ENCODE measurements at regions not wholly inside any gene's neighbourhood (a gene's known extent, or its start where the extent isn't known, plus 50 kb on each side); places are given as distances from the start of the nearest gene placed in this dataset.

GRCh38 chr11:112885744-112886433 lies 75.3 kb upstream of the NCAM1 start:
- ATAC-seq (replicated peaks) (no peak), DNase-seq (no peak)
- H3K4me1 Mint-ChIP-seq, result peaks cover 0 to 2% of the 10 kb centered on the region in 2 donors
- H3K36me3 Mint-ChIP-seq, result no peaks in the 10 kb centered on the region
- peaks cover 0 to 3% of the 10 kb centered on the region in 2 donors for H3K27me3 Mint-ChIP-seq
- no peak overlapping the region for H3K27ac Mint-ChIP-seq
- H3K4me3 Mint-ChIP-seq, result no peak overlapping the region
- H3K9me3 Mint-ChIP-seq, result peaks cover 0 to 4% of the 10 kb centered on the region in 2 donors

GRCh38 chr11:112886434-112887370 lies 74.5 kb upstream of the NCAM1 start:
- Mint-ChIP-seq H3K4me3 (no peak overlapping the region), H3K27me3 (peaks cover 0 to 3% of the 10 kb centered on the region in 2 donors), H3K4me1 (peaks cover 0 to 2% of the 10 kb centered on the region in 2 donors), H3K36me3 (no peaks in the 10 kb centered on the region), H3K27ac (no peak overlapping the region), H3K9me3 (peaks cover 0 to 4% of the 10 kb centered on the region in 2 donors)
- DNase-seq (no peak), ATAC-seq (replicated peaks) (no peak)

- Mint-ChIP-seq H3K4me1 (peaks cover 0 to 2% of the 10 kb centered on the region in 2 donors), H3K27me3 (peaks cover 9 to 13% of the 10 kb centered on the region in 2 donors), H3K4me3 (no peak overlapping the region), H3K9me3 (peaks cover 2 to 8% of the 10 kb centered on the region in 2 donors), H3K36me3 (no peaks in the 10 kb centered on the region), H3K27ac (no peak overlapping the region)
- ATAC-seq (replicated peaks) (no peak), DNase-seq (no peak)
These were observed 71.8 kb upstream of the NCAM1 start for GRCh38 chr11:112889446-112889845.

- H3K4me1 Mint-ChIP-seq, result no peaks in the 10 kb centered on the region
These were observed 61.8 kb upstream of the NCAM1 start for GRCh38 chr11:112899235-112900006.

GRCh38 chr11:112901924-112902323 lies 59.3 kb upstream of the NCAM1 start:
- no peak for DNase-seq
- peaks cover 0 to 2% of the 10 kb centered on the region in 2 donors for H3K36me3 Mint-ChIP-seq
- peaks cover 0 to 7% of the 10 kb centered on the region in 2 donors for H3K27me3 Mint-ChIP-seq
- ATAC-seq (replicated peaks), result no peak
- H3K9me3 Mint-ChIP-seq, result peaks cover 0 to 5% of the 10 kb centered on the region in 2 donors
- H3K27ac Mint-ChIP-seq, result no peak overlapping the region
- H3K4me1 Mint-ChIP-seq, result no peaks in the 10 kb centered on the region
- H3K4me3 Mint-ChIP-seq, result no peak overlapping the region

More at GRCh38 chr11:112899235-112900006, 61.8 kb upstream of the NCAM1 start:
- Mint-ChIP-seq H3K27ac (no peak overlapping the region), H3K9me3 (peaks cover 0 to 5% of the 10 kb centered on the region in 2 donors), H3K36me3 (peaks cover 0 to 2% of the 10 kb centered on the region in 2 donors), H3K27me3 (peaks cover 0 to 7% of the 10 kb centered on the region in 2 donors), H3K4me3 (no peak overlapping the region)
- ATAC-seq (replicated peaks) (no peak), DNase-seq (no peak)

- Mint-ChIP-seq H3K4me1 (no peaks in the 10 kb centered on the region), H3K4me3 (no peak overlapping the region), H3K27me3 (peaks cover 0 to 7% of the 10 kb centered on the region in 2 donors), H3K36me3 (peaks cover 0 to 2% of the 10 kb centered on the region in 2 donors), H3K9me3 (peaks cover 0 to 5% of the 10 kb centered on the region in 2 donors), H3K27ac (no peak overlapping the region)
- ATAC-seq (replicated peaks) (no peak), DNase-seq (no peak)
These were observed 58.7 kb upstream of the NCAM1 start for GRCh38 chr11:112902361-112903011.

- H3K27me3 Mint-ChIP-seq, result peaks cover 0 to 7% of the 10 kb centered on the region in 2 donors
- H3K9me3 Mint-ChIP-seq, result peaks cover 0 to 4% of the 10 kb centered on the region in 2 donors
- DNase-seq (no peak), ATAC-seq (replicated peaks) (no peak)
- H3K27ac Mint-ChIP-seq, result no peak overlapping the region
- H3K4me1 Mint-ChIP-seq, result no peaks in the 10 kb centered on the region
- peaks cover 0 to 2% of the 10 kb centered on the region in 2 donors for H3K36me3 Mint-ChIP-seq
- H3K4me3 Mint-ChIP-seq, result no peak overlapping the region
These were observed 57.9 kb upstream of the NCAM1 start for GRCh38 chr11:112903340-112903739.

- Mint-ChIP-seq H3K4me3 (no peak overlapping the region), H3K4me1 (no peaks in the 10 kb centered on the region), H3K27ac (no peak overlapping the region), H3K9me3 (no peaks in the 10 kb centered on the region), H3K36me3 (no peaks in the 10 kb centered on the region), H3K27me3 (no peaks in the 10 kb centered on the region)
- ATAC-seq (replicated peaks) (no peak), DNase-seq (no peak)
These were observed 50.1 kb upstream of the NCAM1 start for GRCh38 chr11:112911124-112911523.
